NCI-H2196 (cell line): ENCODE measurements at regions not wholly inside any gene's neighbourhood (a gene's known extent, or its start where the extent isn't known, plus 50 kb on each side); places are given as distances from the start of the nearest gene placed in this dataset.
"Not testable (repeated sequence)": the region's sequence is repeated elsewhere in the genome, so short reads cannot be mapped to it uniquely, and the experiment has no call there.

Experiments
- DNase-seq: peaks from one replicate; lab custom pipeline; 2025; ENCODE audit not compliant: unreplicated experiment; lab: John Stamatoyannopoulos, UW

DNA sequence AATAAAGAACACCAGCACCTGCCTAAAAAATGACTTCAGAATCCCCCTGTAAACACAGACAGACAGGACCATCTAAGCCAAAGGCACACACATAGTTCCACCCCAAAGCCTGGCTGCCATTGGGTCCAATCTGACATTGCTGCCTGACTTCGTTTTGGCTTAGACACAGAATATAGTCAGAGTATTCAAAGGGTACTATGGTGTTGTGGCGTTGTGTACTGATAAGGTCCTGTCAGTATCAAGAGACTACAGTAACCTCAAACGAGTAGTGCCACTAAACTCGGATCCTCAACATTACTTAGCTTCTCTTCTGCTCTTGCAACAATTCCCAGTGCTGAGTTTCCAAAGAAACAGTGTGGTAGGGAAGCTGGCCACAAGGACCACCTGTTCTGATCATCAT, 169.3 kb upstream of the NR5A2 start:
- DNase-seq, result no peak

- DNase-seq, result no peak
Measured at GRCh38 chr1:199858856-199859255, 168.7 kb upstream of the NR5A2 start.

DNA sequence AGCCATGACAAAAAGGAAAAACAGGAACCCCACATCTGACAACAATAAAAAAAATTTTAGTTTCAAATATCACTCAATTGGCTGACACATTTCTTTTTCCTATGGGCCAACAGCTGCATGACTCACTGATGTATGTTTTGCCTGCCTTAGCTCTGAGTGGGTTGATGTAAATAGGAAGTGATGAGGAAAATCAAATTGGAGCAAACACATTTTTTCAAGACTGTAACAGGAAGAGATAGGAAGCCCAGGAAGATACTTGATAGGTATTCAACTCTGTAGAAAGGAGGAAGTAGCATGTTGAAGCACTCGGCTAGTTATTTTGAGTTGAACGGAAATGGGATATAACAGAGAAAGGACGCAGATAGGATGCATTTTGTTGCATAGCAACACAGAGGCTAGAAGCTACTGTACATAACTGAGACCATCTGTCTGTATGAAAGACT, 168.0 kb upstream of the NR5A2 start:
- DNase-seq, result no peak

- DNase-seq, result no peak
Measured at GRCh38 chr1:199861020-199861795, 166.3 kb upstream of the NR5A2 start.

GRCh38 chr1:199862047-199862446, 165.5 kb upstream of the NR5A2 start:
- no peak for DNase-seq

- no peak for DNase-seq
Measured at GRCh38 chr1:199866210-199866617, 161.3 kb upstream of the NR5A2 start.

- DNase-seq, result no peak
Measured at GRCh38 chr1:199867601-199868000, 159.9 kb upstream of the NR5A2 start.

DNA sequence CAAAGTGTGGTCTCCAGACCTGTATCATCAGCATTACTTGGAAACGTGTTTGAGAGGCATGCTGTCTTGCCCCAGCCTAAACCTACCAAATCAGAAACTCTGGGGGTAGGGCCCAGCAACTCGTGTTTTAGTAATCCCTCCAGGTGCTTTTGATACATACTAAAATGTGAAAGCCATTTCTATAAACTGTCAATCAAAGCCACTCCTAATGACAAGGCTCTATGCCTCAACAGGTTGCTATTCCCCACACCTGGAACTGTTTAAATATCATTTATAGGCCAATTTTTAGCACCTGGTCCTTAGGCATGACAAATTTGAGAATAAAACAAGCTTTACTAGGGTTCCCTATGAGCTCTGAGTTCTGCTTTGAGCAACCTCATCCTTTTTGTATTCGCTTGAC, 158.7 kb upstream of the NR5A2 start:
- DNase-seq, result no peak

- DNase-seq, result no peak
Measured at GRCh38 chr1:199875337-199875736, 152.2 kb upstream of the NR5A2 start.

- no peak for DNase-seq
Measured at GRCh38 chr1:199875856-199876255, 151.7 kb upstream of the NR5A2 start.

- DNase-seq, result no peak
Measured at GRCh38 chr1:199877526-199878384, 149.8 kb upstream of the NR5A2 start.

DNA sequence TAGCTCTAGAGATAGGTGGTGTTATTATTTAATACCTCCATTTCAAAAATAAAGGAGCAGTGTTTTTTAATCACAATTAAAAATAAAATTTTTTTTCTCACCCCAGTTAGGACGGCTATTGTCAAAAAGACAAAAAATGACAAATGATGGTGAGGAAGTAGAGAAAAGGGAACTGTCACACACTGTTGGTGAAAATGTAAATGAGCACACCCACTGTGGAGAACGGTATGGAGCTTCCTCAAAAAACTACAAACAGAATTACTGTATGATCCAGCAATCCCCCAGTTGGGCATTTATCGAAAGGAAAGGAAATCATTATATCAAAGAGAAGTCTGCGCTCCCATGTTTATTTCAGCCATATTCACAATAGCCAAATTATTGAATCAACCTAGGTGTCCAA, 148.7 kb upstream of the NR5A2 start:
- DNase-seq, result no peak

GRCh38 chr1:199898654-199899053, 128.9 kb upstream of the NR5A2 start:
- DNase-seq, result no peak

GRCh38 chr1:199901341-199901740, 126.2 kb upstream of the NR5A2 start:
- no peak for DNase-seq

DNA sequence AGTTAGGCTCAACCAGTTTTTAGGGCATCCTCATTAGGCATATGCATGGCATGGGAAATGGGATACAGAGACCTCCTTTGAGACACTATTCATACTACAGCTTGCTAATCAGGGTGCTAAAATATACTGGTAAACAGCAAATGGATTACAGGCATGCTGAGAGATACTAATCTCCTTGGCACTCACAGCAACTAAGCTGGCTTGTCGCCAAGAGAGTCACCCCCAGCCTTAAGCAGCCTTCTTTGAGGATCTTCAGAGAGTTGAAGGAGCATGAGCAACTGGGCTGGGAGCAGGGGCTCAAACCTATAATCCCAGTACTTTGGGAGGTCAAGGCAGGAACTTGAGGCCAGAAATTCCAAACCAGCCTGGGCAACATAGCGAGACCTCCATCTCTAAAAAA, 120.1 kb upstream of the NR5A2 start:
- DNase-seq, result no peak

DNA sequence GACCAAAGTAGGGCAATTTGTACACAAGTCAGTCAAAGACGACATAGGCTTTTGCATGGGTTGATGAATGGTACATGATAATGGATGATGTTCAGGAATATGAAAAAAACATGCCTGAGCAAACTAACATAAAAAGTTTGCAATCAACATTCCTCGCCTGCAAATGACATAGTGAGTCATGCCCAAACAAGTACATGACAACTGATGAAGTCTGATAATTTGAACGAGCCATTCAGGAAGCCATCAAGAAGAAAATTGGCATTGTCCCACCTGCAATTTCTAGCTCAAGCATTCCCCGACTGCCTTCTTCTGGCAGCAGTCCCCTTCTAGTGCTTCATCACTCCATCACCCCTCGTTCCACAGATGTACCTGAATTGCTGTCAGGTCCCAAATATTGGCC, 118.4 kb upstream of the NR5A2 start:
- no peak for DNase-seq

GRCh38 chr1:199913318-199913717, 114.2 kb upstream of the NR5A2 start:
- DNase-seq, result no peak

DNA sequence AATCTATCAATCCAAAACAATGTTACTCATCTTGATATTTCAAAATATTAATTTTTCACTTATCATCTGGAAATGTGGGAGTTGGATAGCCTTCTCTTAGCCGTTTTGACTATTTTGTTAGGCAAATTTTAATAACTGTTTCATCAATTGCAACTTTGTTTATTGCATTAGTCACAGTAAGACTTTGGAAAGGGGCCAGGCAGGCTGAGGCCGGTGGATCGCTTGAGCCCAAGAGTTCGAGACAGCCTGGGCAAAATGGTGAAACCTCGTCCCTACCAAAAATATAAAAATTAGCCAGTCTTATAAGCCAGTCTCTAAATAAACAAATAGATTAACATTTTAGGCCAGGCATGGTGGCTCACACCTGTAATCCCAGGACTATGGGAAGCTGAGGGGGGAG, 113.0 kb upstream of the NR5A2 start:
- DNase-seq, result no peak

GRCh38 chr1:199918196-199918769, 109.2 kb upstream of the NR5A2 start:
- no peak for DNase-seq

DNA sequence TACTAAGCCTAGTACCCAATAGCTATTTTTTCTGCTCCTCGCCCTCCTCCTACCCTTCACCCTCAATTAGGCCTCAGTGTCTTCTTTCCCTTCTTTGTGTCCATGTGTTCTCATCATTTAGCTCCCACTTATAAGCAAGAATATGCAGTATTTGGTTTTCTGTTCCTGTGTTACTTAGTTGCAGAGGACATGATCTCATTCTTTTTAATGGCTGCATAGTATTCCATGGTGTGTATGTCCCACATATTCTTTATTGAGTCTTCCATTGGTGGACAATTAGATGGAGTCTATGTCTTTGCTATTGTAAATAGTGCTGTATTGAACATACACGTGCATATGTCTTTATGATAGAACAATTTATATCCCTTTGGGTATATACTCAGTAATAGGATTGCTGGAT, 106.9 kb upstream of the NR5A2 start:
- no peak for DNase-seq

GRCh38 chr1:199929556-199929955, 98.0 kb upstream of the NR5A2 start:
- no peak for DNase-seq

GRCh38 chr1:199930067-199930466, 97.4 kb upstream of the NR5A2 start:
- not testable (repeated sequence) for DNase-seq
